GM12875 (cell line): ENCODE measurements at regions not wholly inside any gene's neighbourhood (a gene's known extent, or its start where the extent isn't known, plus 50 kb on each side); places are given as distances from the start of the nearest gene placed in this dataset.

Experiments
- H3K4me3 ChIP-seq: one replicate; pipeline ENCODE4 v1.5.1; 2011; ENCODE audit warnings: low read depth, low read length, control low read depth
- CTCF ChIP-seq: IDR thresholded peaks from 2 replicates; pipeline ENCODE4 v1.5.1; 2011; ENCODE audit warnings: low read depth, mild to moderate bottlenecking, control low read depth, inconsistent platforms, low read length, moderate library complexity, borderline replicate concordance; ENCODE audit not compliant: insufficient read depth

- no peak for TF ChIP-seq CTCF
- no peak overlapping the region for H3K4me3 ChIP-seq
These were observed 1211.9 kb downstream of the PCDH18 start for GRCh38 chr4:136320465-136320813.

GRCh38 chr4:136319789-136320464, 1212.4 kb downstream of the PCDH18 start:
- TF ChIP-seq CTCF = no peak
- H3K4me3 ChIP-seq = no peak overlapping the region

GRCh38 chr4:136316961-136317360, 1215.3 kb downstream of the PCDH18 start:
- TF ChIP-seq CTCF = no peak
- H3K4me3 ChIP-seq = no peak overlapping the region

GRCh38 chr4:136314686-136315085, 1217.6 kb downstream of the PCDH18 start:
- no peak for TF ChIP-seq CTCF
- no peak overlapping the region for H3K4me3 ChIP-seq

- no peak for TF ChIP-seq CTCF
- no peak overlapping the region for H3K4me3 ChIP-seq
These were observed 1220.5 kb downstream of the PCDH18 start for GRCh38 chr4:136311774-136312173.

GRCh38 chr4:136307765-136308164, 1224.5 kb downstream of the PCDH18 start:
- TF ChIP-seq CTCF = no peak
- H3K4me3 ChIP-seq = no peak overlapping the region

- H3K4me3 ChIP-seq = no peak overlapping the region
- no peak for TF ChIP-seq CTCF
These were observed 1225.9 kb downstream of the PCDH18 start for GRCh38 chr4:136306361-136306760.
